ENCODE measurements at regions not wholly inside any gene's neighbourhood (a gene's known extent, or its start where the extent isn't known, plus 50 kb on each side); places are given as distances from the start of the nearest gene placed in this dataset.
A peak's percentile ranks its signal among the peaks of the same experiment; 100 is the strongest.

GRCh38 chr3:161649900-161650484, 153.4 kb downstream of the OTOL1 start:
- no peak for FAIRE-seq

GRCh38 chr3:161657786-161658185, 161.2 kb downstream of the OTOL1 start:
- 11% methylated on average over 1 of the region's 1 CpG for WGBS (ENCODE audit: missing lambda C conversion rate)
- no peak for DNase-seq (ENCODE audit: low read depth in 1 of 2, low spot score in 1 of 2)
- Histone ChIP-seq H3K4me1 (no peaks in the 10 kb centered on the region), H3K4me3 (no peak overlapping the region), H3K27ac (no peak overlapping the region), H3K9me3 (no peaks in the 10 kb centered on the region), H3K4me2 (no peak overlapping the region)
- TF ChIP-seq RNF2 (IDR thresholded peaks at IDR 0.05; ENCODE audit: borderline replicate concordance, low read depth) (no peak), HOXB5 (CRISPR knock-in tag; IDR thresholded peaks at IDR 0.05) (no peak), CTCF (IDR thresholded peaks at IDR 0.05) (no peak), RAD21 (conservative IDR thresholded peaks at IDR 0.05 in 1 of 2, IDR thresholded peaks at IDR 0.05 in 1 of 2) (no peak), RFX5 (IDR thresholded peaks at IDR 0.05) (no peak), NFE2L2 (conservative IDR thresholded peaks at IDR 0.05; ENCODE audit: low read length) (no peak), FOSB (CRISPR knock-in tag; IDR thresholded peaks at IDR 0.05) (no peak), EHF (CRISPR knock-in tag; IDR thresholded peaks at IDR 0.05) (no peak), FOXS1 (CRISPR knock-in tag; IDR thresholded peaks at IDR 0.05) (no peak), ZC3H11A (IDR thresholded peaks at IDR 0.05) (no peak), CBX2 (IDR thresholded peaks at IDR 0.05; ENCODE audit: borderline replicate concordance, low read depth) (no peak), CEBPB (IDR thresholded peaks at IDR 0.05) (no peak), SREBF2 (IDR thresholded peaks at IDR 0.05) (no peak), RCOR1 (IDR thresholded peaks at IDR 0.05; ENCODE audit: low read depth, low read length) (no peak), BCL3 (IDR thresholded peaks at IDR 0.05) (no peak), HDAC2 (IDR thresholded peaks at IDR 0.05) (no peak), HOXB13 (CRISPR knock-in tag; IDR thresholded peaks at IDR 0.05; ENCODE audit: low read depth) (no peak), BHLHE40 (IDR thresholded peaks at IDR 0.05; ENCODE audit: low read depth, low read length) (no peak), TFCP2L1 (CRISPR knock-in tag; IDR thresholded peaks at IDR 0.05) (no peak), MAZ (IDR thresholded peaks at IDR 0.05; ENCODE audit: borderline replicate concordance, low read depth, low read length) (no peak)
- no peak for FAIRE-seq
- ATAC-seq: no peak
- ChIA-PET POLR2A (no interaction called here), CTCF (interaction anchor here (0.6 kb wide), 1 partner anchor 9 kb away, joined by 3 read pairs; no protein-coding TSS in a partner anchor)

More at GRCh38 chr3:161649900-161650484, 153.4 kb downstream of the OTOL1 start:
- Histone ChIP-seq H3K27ac (no peak overlapping the region), H3K9me3 (no peaks in the 10 kb centered on the region), H3K4me1 (0 out of 3 replicates have a peak, but pooled peaks cover 4% of the 10 kb centered on the region), H3K4me3 (no peak overlapping the region), H3K4me2 (peak overlapping the region; percentile 23)
- peak in 1 of 2 experiments; percentile 81; a peak in 3 of 6 replicates for ATAC-seq
- CTCF ChIA-PET: interaction anchor here (0.7 kb wide), 1 partner anchor 25 kb away, joined by 3 read pairs; no protein-coding TSS in a partner anchor
- DNase-seq (ENCODE audit: low read depth in 1 of 2, low spot score in 1 of 2): peak in 1 of 2 experiments; percentile 12
- TF ChIP-seq USF2 (IDR thresholded peaks at IDR 0.05) (no peak), MAFK (IDR thresholded peaks at IDR 0.05; ENCODE audit: partially characterized antibody) (peak; percentile 2), ZNF302 (CRISPR knock-in tag; IDR thresholded peaks at IDR 0.05) (no peak)
- 22% methylated on average over 3 of the region's 3 CpGs for WGBS (ENCODE audit: missing lambda C conversion rate)
- POLR2A ChIA-PET: no interaction called here

All from A549 (cell line).